ENCODE measurements at regions not wholly inside any gene's neighbourhood (a gene's known extent, or its start where the extent isn't known, plus 50 kb on each side); places are given as distances from the start of the nearest gene placed in this dataset.

- H3K36me3 ChIP-seq = no peaks in the 10 kb centered on the region
- H3K27ac ChIP-seq = no peak overlapping the region
- no peak for DNase-seq
- H3K4me1 ChIP-seq = no peaks in the 10 kb centered on the region
- H3K27me3 ChIP-seq = no peaks in the 10 kb centered on the region
- no peak overlapping the region for H3K4me3 ChIP-seq
- H3K9me3 ChIP-seq (replicated peaks) = no peaks in the 10 kb centered on the region
Measured at GRCh38 chr2:140178234-140178633, 1398.0 kb upstream of the NXPH2 start.

GRCh38 chr2:140177086-140177485 lies 1396.9 kb upstream of the NXPH2 start:
- DNase-seq = no peak
- no peaks in the 10 kb centered on the region for H3K9me3 ChIP-seq (replicated peaks)
- H3K36me3 ChIP-seq = no peaks in the 10 kb centered on the region
- no peaks in the 10 kb centered on the region for H3K4me1 ChIP-seq
- H3K27ac ChIP-seq = no peak overlapping the region
- H3K27me3 ChIP-seq = no peaks in the 10 kb centered on the region
- no peak overlapping the region for H3K4me3 ChIP-seq

- Histone ChIP-seq H3K36me3 (no peaks in the 10 kb centered on the region), H3K27me3 (no peaks in the 10 kb centered on the region), H3K9me3 (replicated peaks) (no peaks in the 10 kb centered on the region), H3K27ac (no peak overlapping the region), H3K4me3 (no peak overlapping the region), H3K4me1 (peaks cover 2% of the 10 kb centered on the region; the same call in 1 of the 2 replicates)
- no peak for DNase-seq
Measured at GRCh38 chr2:140173790-140174189, 1393.6 kb upstream of the NXPH2 start.

- Histone ChIP-seq H3K4me1 (no peaks in the 10 kb centered on the region), H3K27ac (no peak overlapping the region), H3K36me3 (no peaks in the 10 kb centered on the region), H3K4me3 (no peak overlapping the region), H3K27me3 (no peaks in the 10 kb centered on the region), H3K9me3 (replicated peaks) (no peaks in the 10 kb centered on the region)
- DNase-seq = no peak
Measured at GRCh38 chr2:140164449-140164848, 1384.3 kb upstream of the NXPH2 start.

GRCh38 chr2:140158259-140158658 lies 1378.1 kb upstream of the NXPH2 start:
- no peak for DNase-seq
- Histone ChIP-seq H3K36me3 (no peaks in the 10 kb centered on the region), H3K4me3 (no peak overlapping the region)

GRCh38 chr2:140157816-140158215 lies 1377.6 kb upstream of the NXPH2 start:
- DNase-seq = no peak
- Histone ChIP-seq H3K27me3 (no peaks in the 10 kb centered on the region), H3K27ac (no peak overlapping the region), H3K4me3 (no peak overlapping the region), H3K9me3 (replicated peaks) (no peaks in the 10 kb centered on the region), H3K4me1 (no peaks in the 10 kb centered on the region), H3K36me3 (no peaks in the 10 kb centered on the region)

More at GRCh38 chr2:140158259-140158658, 1378.1 kb upstream of the NXPH2 start:
- Histone ChIP-seq H3K27ac (no peak overlapping the region), H3K9me3 (replicated peaks) (no peaks in the 10 kb centered on the region), H3K27me3 (no peaks in the 10 kb centered on the region), H3K4me1 (no peaks in the 10 kb centered on the region)

GRCh38 chr2:140154706-140155105 lies 1374.5 kb upstream of the NXPH2 start:
- no peaks in the 10 kb centered on the region for H3K27me3 ChIP-seq
- peak in 1 of 2 experiments; percentile 11 for DNase-seq
- no peaks in the 10 kb centered on the region for H3K9me3 ChIP-seq (replicated peaks)
- no peaks in the 10 kb centered on the region for H3K36me3 ChIP-seq
- no peaks in the 10 kb centered on the region for H3K4me1 ChIP-seq
- no peak overlapping the region for H3K27ac ChIP-seq
- H3K4me3 ChIP-seq = no peak overlapping the region

- no peaks in the 10 kb centered on the region for H3K27me3 ChIP-seq
- DNase-seq = peak in 1 of 2 experiments; percentile 11
- no peaks in the 10 kb centered on the region for H3K4me1 ChIP-seq
- H3K27ac ChIP-seq = no peak overlapping the region
- H3K36me3 ChIP-seq = no peaks in the 10 kb centered on the region
- no peaks in the 10 kb centered on the region for H3K9me3 ChIP-seq (replicated peaks)
- H3K4me3 ChIP-seq = no peak overlapping the region
Measured at GRCh38 chr2:140154271-140154670, 1374.1 kb upstream of the NXPH2 start.

GRCh38 chr2:140144611-140145010 lies 1364.4 kb upstream of the NXPH2 start:
- no peaks in the 10 kb centered on the region for H3K9me3 ChIP-seq (replicated peaks)
- no peaks in the 10 kb centered on the region for H3K36me3 ChIP-seq
- no peak overlapping the region for H3K27ac ChIP-seq
- no peak overlapping the region for H3K4me3 ChIP-seq
- DNase-seq = no peak
- no peaks in the 10 kb centered on the region for H3K27me3 ChIP-seq
- H3K4me1 ChIP-seq = no peaks in the 10 kb centered on the region

- Histone ChIP-seq H3K27me3 (no peaks in the 10 kb centered on the region), H3K4me1 (no peaks in the 10 kb centered on the region), H3K36me3 (no peaks in the 10 kb centered on the region), H3K4me3 (no peak overlapping the region), H3K9me3 (replicated peaks) (no peaks in the 10 kb centered on the region), H3K27ac (no peak overlapping the region)
- DNase-seq = no peak
Measured at GRCh38 chr2:140138736-140139135, 1358.5 kb upstream of the NXPH2 start.

- Histone ChIP-seq H3K4me3 (no peak overlapping the region), H3K27ac (no peak overlapping the region)
Measured at GRCh38 chr2:140136861-140137260, 1356.7 kb upstream of the NXPH2 start.

GRCh38 chr2:140136366-140136765 lies 1356.2 kb upstream of the NXPH2 start:
- Histone ChIP-seq H3K4me1 (no peaks in the 10 kb centered on the region), H3K27me3 (no peaks in the 10 kb centered on the region)
- DNase-seq = no peak

More at GRCh38 chr2:140136861-140137260, 1356.7 kb upstream of the NXPH2 start:
- Histone ChIP-seq H3K27me3 (no peaks in the 10 kb centered on the region), H3K4me1 (no peaks in the 10 kb centered on the region), H3K36me3 (no peaks in the 10 kb centered on the region), H3K9me3 (replicated peaks) (no peaks in the 10 kb centered on the region)
- DNase-seq = no peak

GRCh38 chr2:140128909-140129308 lies 1348.7 kb upstream of the NXPH2 start:
- H3K9me3 ChIP-seq (replicated peaks) = no peaks in the 10 kb centered on the region
- no peak overlapping the region for H3K4me3 ChIP-seq
- H3K36me3 ChIP-seq = no peaks in the 10 kb centered on the region
- no peak overlapping the region for H3K27ac ChIP-seq
- H3K27me3 ChIP-seq = no peaks in the 10 kb centered on the region
- DNase-seq = peak in 1 of 2 experiments; percentile 25
- H3K4me1 ChIP-seq = no peaks in the 10 kb centered on the region

More at GRCh38 chr2:140136366-140136765, 1356.2 kb upstream of the NXPH2 start:
- H3K4me3 ChIP-seq = no peak overlapping the region
- H3K27ac ChIP-seq = no peak overlapping the region
- H3K36me3 ChIP-seq = no peaks in the 10 kb centered on the region
- no peaks in the 10 kb centered on the region for H3K9me3 ChIP-seq (replicated peaks)

- H3K36me3 ChIP-seq = no peaks in the 10 kb centered on the region
- peak; percentile 61 to 67 for DNase-seq
- no peak overlapping the region for H3K4me3 ChIP-seq
- H3K9me3 ChIP-seq (replicated peaks) = no peaks in the 10 kb centered on the region
- H3K4me1 ChIP-seq = peaks cover 6% of the 10 kb centered on the region; the same call in 1 of the 2 replicates
- H3K27ac ChIP-seq = no peak overlapping the region
- H3K27me3 ChIP-seq = no peaks in the 10 kb centered on the region
Measured at GRCh38 chr2:140122001-140122400, 1341.8 kb upstream of the NXPH2 start.

GRCh38 chr2:140117386-140117785 lies 1337.2 kb upstream of the NXPH2 start:
- no peaks in the 10 kb centered on the region for H3K27me3 ChIP-seq
- H3K27ac ChIP-seq = no peak overlapping the region
- H3K36me3 ChIP-seq = no peaks in the 10 kb centered on the region
- H3K4me3 ChIP-seq = no peak overlapping the region
- no peaks in the 10 kb centered on the region for H3K9me3 ChIP-seq (replicated peaks)
- no peak for DNase-seq
- H3K4me1 ChIP-seq = peaks cover 6% of the 10 kb centered on the region; the same call in 1 of the 2 replicates

GRCh38 chr2:140108706-140109475 lies 1328.7 kb upstream of the NXPH2 start:
- no peaks in the 10 kb centered on the region for H3K27me3 ChIP-seq
- H3K4me3 ChIP-seq = no peak overlapping the region
- no peak for DNase-seq
- no peaks in the 10 kb centered on the region for H3K9me3 ChIP-seq (replicated peaks)
- no peaks in the 10 kb centered on the region for H3K36me3 ChIP-seq
- no peaks in the 10 kb centered on the region for H3K4me1 ChIP-seq
- no peak overlapping the region for H3K27ac ChIP-seq

All from SJCRH30 (cell line).